GM12878 (cell line): ENCODE measurements at regions not wholly inside any gene's neighbourhood (a gene's known extent, or its start where the extent isn't known, plus 50 kb on each side); places are given as distances from the start of the nearest gene placed in this dataset.

ENCODE experiments used
- ATAC-seq: fragments of 200-7000 bp; cut with Tn5 transposase; 3 replicates; pipeline ENCODE4 v1.9.1; 2020; ENCODE audit warnings: mild to moderate bottlenecking, moderate library complexity
- BruUV-seq: library from RNA; stranded (reverse); fragments of 400-500 nt; replicated peaks from 2 replicates; lab custom pipeline; 2021; lab: Mats Ljungman, UMichigan
- CTCF ChIA-PET: fragments of 300-600 bp; sonication (Branson Sonifier 250); formaldehyde crosslinking; extraction: SDS; loops from one replicate; lab custom pipeline; 2021; ENCODE audit warnings: inconsistent platforms; lab: Yijun Ruan, JAX
- POLR2A ChIA-PET: fragments of 350-600 bp; formaldehyde crosslinking; extraction: SDS; loops from one replicate; lab custom pipeline; 2021; ENCODE audit warnings: inconsistent platforms; lab: Charles Lee
- RAD21 ChIA-PET: fragments of 300-600 bp; sonication (Branson Sonifier 250); formaldehyde crosslinking; loops from one replicate; lab custom pipeline; 2023; ENCODE audit warnings: antibody characterized with exemption; ENCODE audit not compliant: unreplicated experiment; lab: Charles Lee
- SMC1A ChIA-PET: fragments of 300-600 bp; sonication (Branson Sonifier 250); formaldehyde crosslinking; loops from one replicate; lab custom pipeline; 2023; ENCODE audit not compliant: unreplicated experiment, uncharacterized antibody; lab: Charles Lee
- DNase-seq: peaks from one replicate; pipeline ENCODE4 v3.0.0-alpha.2; 2011; ENCODE audit warnings: low read depth, low spot score
- FAIRE-seq: peaks from 3 replicates; lab custom pipeline; 2011; peaks lifted over from hg19 to GRCh38; lab: Jason Lieb, UNC
- H2AFZ ChIP-seq: 2 replicates; pipeline ENCODE4 v1.6.0; 2011; ENCODE audit warnings: low read depth, low read length, control low read depth; ENCODE audit not compliant: control insufficient read depth
- H3K27ac ChIP-seq: 2 replicates; pipeline ENCODE4 v1.5.1; 2011; ENCODE audit warnings: control low read depth; ENCODE audit not compliant: control insufficient read depth, insufficient read depth
- H3K27me3 ChIP-seq, 2 experiments: replicated peaks in 1 of 2; 2 replicates each; pipeline versions ENCODE4 v1.6.0 to v1.6.1; 2011; ENCODE audit warnings: low read length in 1 of 2; ENCODE audit not compliant: control insufficient read depth in 2 of 2, insufficient read depth in 2 of 2
- H3K36me3 ChIP-seq, 2 experiments: 2 replicates each; pipeline ENCODE4 v1.5.1; 2011; ENCODE audit warnings: low read length in 1 of 2; ENCODE audit not compliant: control insufficient read depth in 2 of 2, insufficient read depth in 2 of 2
- H3K4me1 ChIP-seq: 2 replicates; pipeline ENCODE4 v1.6.1; 2011; ENCODE audit warnings: mild to moderate bottlenecking, low read length, moderate library complexity, mixed read lengths; ENCODE audit not compliant: control insufficient read depth, insufficient read depth
- H3K4me2 ChIP-seq: 2 replicates; pipeline ENCODE4 v1.6.0; 2011; ENCODE audit warnings: control low read depth; ENCODE audit not compliant: control insufficient read depth, insufficient read depth
- H3K4me3 ChIP-seq: fragments of 200-600 bp; sonication (generic); 2 replicates; pipeline ENCODE4 v1.5.1; 2016
- H3K79me2 ChIP-seq: 2 replicates; pipeline ENCODE4 v1.6.0; 2011; ENCODE audit warnings: low read length; ENCODE audit not compliant: control insufficient read depth, insufficient read depth
- H3K9ac ChIP-seq: 2 replicates; pipeline ENCODE4 v1.8.0; 2011; ENCODE audit warnings: low read length, control low read depth, mixed read lengths; ENCODE audit not compliant: control insufficient read depth, insufficient read depth
- H3K9me3 ChIP-seq: replicated peaks from 3 replicates; pipeline ENCODE4 v1.5.1; 2011; ENCODE audit warnings: mild to moderate bottlenecking, low read length; ENCODE audit not compliant: control insufficient read depth, insufficient read depth
- H4K20me1 ChIP-seq: 2 replicates; pipeline ENCODE4 v1.6.0; 2011; ENCODE audit not compliant: control insufficient read depth, insufficient read depth
- ATF3 ChIP-seq: IDR thresholded peaks from 2 replicates; pipeline ENCODE4 v1.6.1; 2011; ENCODE audit warnings: low read depth, mild to moderate bottlenecking, low read length, moderate library complexity, borderline replicate concordance; ENCODE audit errors: extremely low read depth
- CHD2 ChIP-seq: IDR thresholded peaks from 2 replicates; pipeline ENCODE4 v1.6.1; 2011; ENCODE audit warnings: low read depth, low read length, improper control_type of control experiment, borderline replicate concordance
- CTCF ChIP-seq, 3 experiments: IDR thresholded peaks in 2 of 3; conservative IDR thresholded peaks in 1 of 3; 2 replicates each; pipeline ENCODE4 v1.5.1; 2011; ENCODE audit warnings: low read depth in 3 of 3, low read length in 3 of 3, mild to moderate bottlenecking in 3 of 3, control low read depth in 2 of 3, moderate library complexity in 2 of 3, inconsistent platforms in 1 of 3, mixed read lengths in 1 of 3; ENCODE audit not compliant: control insufficient read depth in 2 of 3, insufficient read depth in 1 of 3; ENCODE audit errors: extremely low read depth in 1 of 3
- EGR1 ChIP-seq, 2 experiments: IDR thresholded peaks; 1 replicate in 1 of 2; 2 replicates in 1 of 2; pipeline ENCODE4 v1.6.1; 2011 to 2012; ENCODE audit warnings: low read depth in 2 of 2, low read length in 2 of 2, borderline replicate concordance in 1 of 2, mild to moderate bottlenecking in 1 of 2, moderate library complexity in 1 of 2
- MEF2B ChIP-seq: fragments of 450-650 bp; IDR thresholded peaks from 2 replicates; pipeline ENCODE4 v1.6.1; 2018; ENCODE audit warnings: mild to moderate bottlenecking, moderate library complexity; ENCODE audit not compliant: partially characterized antibody, poor library complexity, severe bottlenecking
- PRDM15 ChIP-seq: fragments of 450-650 bp; formaldehyde crosslinking; IDR thresholded peaks from 2 replicates; pipeline ENCODE4 v1.4.0; 2020; ENCODE audit warnings: mild to moderate bottlenecking, moderate library complexity
- RAD51 ChIP-seq: fragments of 450-650 bp; IDR thresholded peaks from 2 replicates; pipeline ENCODE4 v1.6.1; 2016; ENCODE audit warnings: moderate library complexity, mild to moderate bottlenecking, inconsistent platforms
- RFX5 ChIP-seq: IDR thresholded peaks from 2 replicates; pipeline ENCODE4 v1.6.1; 2011; ENCODE audit warnings: low read depth, low read length, improper control_type of control experiment
- TARDBP ChIP-seq: IDR thresholded peaks from 2 replicates; pipeline ENCODE4 v1.6.1; 2016; ENCODE audit warnings: borderline replicate concordance
- USF2 ChIP-seq: IDR thresholded peaks from 2 replicates; pipeline ENCODE4 v1.6.1; 2011; ENCODE audit warnings: low read depth, low read length, improper control_type of control experiment, borderline replicate concordance
- YY1 ChIP-seq: IDR thresholded peaks from 2 replicates; pipeline ENCODE4 v1.6.1; 2011; ENCODE audit warnings: low read depth, mild to moderate bottlenecking, low read length
- ZBTB33 ChIP-seq: fragments of 450-650 bp; IDR thresholded peaks from 2 replicates; pipeline ENCODE4 v1.6.1; 2017; ENCODE audit warnings: mild to moderate bottlenecking
- WGBS: methylation state at CpG from one replicate; pipeline ENCODE4 v1.1.6; 2016; ENCODE audit warnings: low lambda C conversion rate; ENCODE audit not compliant: insufficient replicate concordance, insufficient coverage; ENCODE audit errors: missing lambda C conversion rate; 5-methylcytosine and 5-hydroxymethylcytosine counted together
- in situ Hi-C: fragments of 300-500 bp; cut with MboI; formaldehyde crosslinking; loops from 9 replicates; pipeline ENCODE4 v1.14.3; 2018; ENCODE audit warnings: mixed read lengths
- intact Hi-C: fragments of 100-400 bp; cut with micrococcal nuclease; formaldehyde crosslinking; loops from one replicate; pipeline ENCODE4 v1.14.2; 2022; ENCODE audit not compliant: unreplicated experiment

GRCh38 chr1:78229344-78229743, 183.6 kb downstream of the GIPC2 start (continued):
- TF ChIP-seq ZBTB33 (no peak), USF2 (no peak), TARDBP (no peak), MEF2B (no peak)
- TF ChIP-seq, all 136 proteins: peak for 0

- no peak for FAIRE-seq
- no peak for ATAC-seq
- H4K20me1 ChIP-seq, result no peaks in the 10 kb centered on the region
- ChIA-PET CTCF (no interaction called here), RAD21 (no interaction called here), SMC1A (interaction anchor here (0.7 kb wide), 1 partner anchor 89 kb away, joined by 3 read pairs; no protein-coding TSS in a partner anchor), POLR2A (no interaction called here)
- no peaks in the 10 kb centered on the region for H3K4me1 ChIP-seq
- in situ Hi-C loops, result no loop called here
- H3K79me2 ChIP-seq, result no peaks in the 10 kb centered on the region
- H3K4me3 ChIP-seq, result no peak overlapping the region
- H3K4me2 ChIP-seq, result no peak overlapping the region
- H3K9me3 ChIP-seq, result no peaks in the 10 kb centered on the region
- DNase-seq, result no peak
- 0% methylated on average over 3 of the region's 3 CpGs for WGBS
- no peak overlapping the region for H3K9ac ChIP-seq
- intact Hi-C loops, result no loop called here
- H3K36me3 ChIP-seq, result no peaks in the 10 kb centered on the region
- no peak overlapping the region for H2AFZ ChIP-seq
- no peak overlapping the region for H3K27ac ChIP-seq
- H3K27me3 ChIP-seq, result no peaks in the 10 kb centered on the region
- BruUV-seq, result no TSS peak
- TF ChIP-seq RFX5 (no peak), CHD2 (no peak), ATF3 (no peak), CTCF (IDR thresholded peaks at IDR 0.05 in 2 of 3, conservative IDR thresholded peaks at IDR 0.05 in 1 of 3; ENCODE audit: control insufficient read depth in 2 of 3, extremely low read depth in 1 of 3, insufficient read depth in 1 of 3, low read depth in 3 of 3, low read length in 3 of 3) (no peak), PRDM15 (CRISPR knock-in tag) (no peak), RAD51 (no peak), EGR1 (IDR thresholded peaks at IDR 0.05; ENCODE audit: borderline replicate concordance in 1 of 2, low read depth in 2 of 2, low read length in 2 of 2) (no peak), YY1 (no peak)
These were observed 185.7 kb downstream of the GIPC2 start for GRCh38 chr1:78231477-78231876.
